Right ventricle myocardium inferior (tissue), 1 donor: ENCODE measurements at regions not wholly inside any gene's neighbourhood (a gene's known extent, or its start where the extent isn't known, plus 50 kb on each side); places are given as distances from the start of the nearest gene placed in this dataset.

Experiments used
- ATAC-seq: fragments of 200-7000 bp; cut with Tn5 transposase; one replicate; pipeline ENCODE4 v1.9.1; 2020; ENCODE audit warnings: mild to moderate bottlenecking, moderate library complexity
- DNase-seq: peaks from one replicate; pipeline ENCODE4 v3.0.0; 2021; ENCODE audit errors: missing footprints
- intact Hi-C: fragments of 100-400 bp; cut with DNase I; formaldehyde crosslinking; loops from one replicate; pipeline ENCODE4 v1.11.0; 2022
- donor health status: DM: no; HTN: yes; CAD: no; lungs with severe emphysema.

DNA sequence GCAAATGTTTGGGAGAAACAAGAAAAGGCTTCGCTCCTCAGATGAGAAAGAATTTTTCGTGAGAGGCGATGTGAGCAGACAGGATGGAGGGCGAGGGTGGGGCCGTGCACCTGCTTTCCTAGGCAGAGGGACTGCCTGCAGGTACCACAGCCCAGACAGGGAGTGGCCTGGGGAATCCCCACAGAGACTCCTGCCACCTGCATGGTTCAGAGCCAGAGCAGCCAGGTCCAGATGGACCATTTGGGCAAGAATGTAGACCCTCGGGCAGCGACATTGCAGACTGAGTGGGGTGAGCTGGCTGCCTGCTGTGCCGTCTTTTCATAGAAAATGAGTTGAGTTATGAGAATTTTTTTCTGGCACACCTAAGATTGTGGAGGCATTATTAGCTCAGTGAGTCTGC is 216.8 kb downstream of the SNX10 start:
- ATAC-seq (no peak), DNase-seq (no peak)
- intact Hi-C loops = no loop called here

DNA sequence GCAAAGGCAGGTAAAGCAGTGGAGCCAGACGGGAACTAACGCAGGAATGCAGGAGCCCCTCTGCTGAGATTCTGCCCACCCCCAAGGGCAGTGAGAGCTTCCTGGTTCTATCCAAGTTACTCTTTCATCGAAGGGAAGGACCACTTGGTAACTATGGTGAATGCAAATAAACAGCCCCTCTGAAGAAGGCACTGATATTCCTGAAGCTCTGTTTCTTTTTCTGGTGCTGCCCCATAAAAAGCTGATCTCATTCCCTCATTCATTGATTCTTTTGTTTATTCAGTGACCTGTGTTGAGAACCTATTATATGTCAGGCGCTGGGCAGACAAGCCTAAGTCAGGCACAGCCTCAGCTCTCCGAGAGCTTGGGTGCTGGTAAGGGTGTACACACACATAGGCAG is 217.3 kb downstream of the SNX10 start:
- ATAC-seq (no peak), DNase-seq (no peak)
- intact Hi-C loops = no loop called here

DNA sequence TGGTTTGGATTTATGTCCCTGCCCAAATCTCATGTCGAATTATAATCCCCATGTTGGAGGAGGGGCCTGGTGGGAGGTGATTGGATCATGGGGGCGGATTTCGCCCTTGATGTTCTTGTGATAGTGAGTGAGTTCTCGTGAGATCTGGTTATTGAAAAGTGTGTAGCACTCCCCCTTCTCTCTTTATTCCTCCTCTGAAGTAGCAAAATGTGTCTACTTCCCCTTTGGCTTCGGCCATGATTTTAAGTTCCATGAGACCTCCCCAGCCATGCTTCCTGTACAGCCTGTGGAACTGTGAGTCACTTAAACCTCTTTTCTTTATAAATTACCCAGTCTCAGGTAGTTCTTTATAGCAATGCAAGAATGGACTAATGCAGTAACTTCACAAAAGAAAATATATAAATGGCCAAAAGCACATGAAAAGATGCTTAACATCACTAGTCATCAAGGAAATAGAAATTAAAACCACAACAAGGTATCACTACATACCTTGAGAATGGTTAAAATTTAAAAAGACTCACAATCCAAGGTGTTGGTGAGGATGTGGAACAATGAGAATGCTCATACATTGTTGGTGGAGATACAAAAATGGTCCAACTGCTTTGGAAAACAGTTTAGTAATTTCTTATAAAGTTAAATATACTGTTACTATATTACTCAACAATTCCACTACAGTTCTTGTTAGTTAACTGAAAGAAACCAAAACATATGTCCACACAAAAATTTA is 218.7 kb downstream of the SNX10 start:
- DNase-seq (no peak), ATAC-seq (no peak)
- intact Hi-C loops = no loop called here

DNA sequence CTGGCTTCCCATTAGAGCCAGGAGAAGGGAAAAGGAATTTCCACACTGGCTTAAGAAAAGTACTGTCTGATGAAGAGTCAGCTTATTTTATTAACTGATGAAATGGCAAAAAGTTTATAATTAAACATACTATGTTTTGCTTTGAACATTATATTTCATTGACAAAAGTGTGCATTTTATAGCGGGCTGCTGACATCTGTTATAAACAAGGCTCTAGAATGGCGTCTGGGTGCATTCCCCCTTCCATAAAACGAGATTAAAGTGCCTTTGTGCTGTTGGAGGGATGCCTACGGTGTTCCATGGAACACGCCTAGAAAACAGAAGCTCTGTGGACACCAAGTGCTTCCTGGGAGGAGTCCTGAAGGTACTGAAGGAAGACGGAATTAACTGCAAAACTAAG is 220.2 kb downstream of the SNX10 start:
- ATAC-seq = no peak
- intact Hi-C loops = no loop called here

DNA sequence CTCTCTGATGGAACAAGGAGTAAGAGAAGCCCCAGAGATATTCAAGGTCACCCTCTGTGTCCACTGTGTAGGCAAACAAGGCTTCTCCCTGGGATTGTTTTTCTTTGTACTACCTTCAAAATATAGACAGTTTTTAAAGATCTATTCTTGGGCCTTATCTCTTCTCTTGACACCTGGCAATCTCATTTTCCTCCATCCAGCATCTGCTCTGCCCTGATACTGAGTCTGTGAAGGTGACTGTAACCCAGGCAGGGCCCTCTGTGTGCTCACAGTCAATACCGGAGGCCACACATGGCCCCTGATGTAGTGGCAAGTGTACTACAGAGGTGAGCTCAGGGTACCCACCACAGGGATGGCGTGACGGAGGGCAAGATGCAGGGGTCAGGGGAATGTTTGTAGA is 221.1 kb downstream of the SNX10 start:
- ATAC-seq = no peak
- DNase-seq = no peak
- intact Hi-C loops = no loop called here

More for the DNA sequence above, 220.2 kb downstream of the SNX10 start:
- no peak for DNase-seq

DNA sequence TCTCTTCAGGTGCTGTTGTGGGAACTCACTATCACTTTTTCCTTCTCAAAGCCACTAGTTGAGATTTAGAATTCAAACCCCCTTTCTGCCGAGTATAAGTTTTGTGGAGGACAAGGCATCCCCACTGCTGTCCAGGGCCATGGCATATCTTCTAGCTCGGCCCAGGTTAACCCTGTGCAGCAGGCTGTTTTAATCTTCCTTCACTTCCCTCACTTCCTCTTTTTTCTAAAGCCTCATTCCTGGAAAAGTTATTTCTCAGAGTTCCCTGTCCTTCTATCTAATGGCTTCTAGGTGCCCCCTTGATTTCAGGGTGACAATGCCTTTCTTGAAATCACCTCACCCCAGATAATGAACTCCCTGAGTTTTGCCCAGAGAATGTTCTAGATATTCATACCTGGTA is 222.3 kb downstream of the SNX10 start:
- DNase-seq (no peak), ATAC-seq (no peak)
- intact Hi-C loops = no loop called here

DNA sequence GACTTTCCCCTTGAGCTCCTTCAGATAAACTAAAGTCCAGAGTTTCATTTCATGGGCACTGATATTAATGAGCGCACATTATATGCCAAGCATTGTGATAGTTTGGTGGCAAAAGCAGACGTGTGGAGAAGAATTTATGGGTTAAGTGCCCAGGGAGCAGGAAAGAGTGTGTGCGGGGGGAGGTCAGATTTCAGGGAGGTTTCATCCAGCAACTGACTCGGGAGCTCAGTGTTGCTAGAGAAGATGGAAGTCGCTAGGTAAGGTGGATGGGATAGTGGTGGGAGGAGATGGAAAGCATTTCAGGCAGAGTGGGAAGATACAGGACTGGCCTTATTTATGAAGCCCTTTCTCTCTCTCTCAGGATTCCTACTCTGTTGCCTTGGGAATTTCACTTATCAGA is 223.0 kb downstream of the SNX10 start:
- intact Hi-C loops = no loop called here

DNA sequence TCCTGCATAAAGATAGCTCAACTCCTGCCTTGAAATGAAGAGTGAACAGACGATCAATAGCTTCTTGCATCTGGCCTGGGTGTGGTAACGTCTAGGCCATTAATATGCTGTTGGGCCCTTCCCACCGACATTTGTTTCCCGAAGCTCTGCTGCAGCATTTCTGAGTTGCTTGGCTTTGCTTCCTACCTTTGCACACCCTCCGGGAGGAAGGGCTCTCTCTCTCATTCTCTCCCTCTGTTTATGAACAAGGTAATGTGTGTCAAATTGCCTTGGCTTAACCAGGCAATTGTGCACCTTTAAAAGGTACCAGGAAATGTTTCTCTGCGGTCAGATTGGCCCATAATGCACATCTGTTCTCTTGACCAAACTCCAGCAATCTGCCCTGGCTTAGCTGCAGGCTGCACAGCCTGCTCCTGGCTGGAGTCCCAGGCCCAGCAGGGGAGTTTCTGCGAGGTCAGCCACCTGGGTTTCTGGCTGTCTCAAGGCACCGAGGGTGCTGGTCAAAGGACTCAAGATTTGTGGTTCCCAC is 223.7 kb downstream of the SNX10 start:
- no peak for DNase-seq
- intact Hi-C loops = no loop called here
- no peak for ATAC-seq

More for the DNA sequence above, 223.0 kb downstream of the SNX10 start:
- ATAC-seq (no peak), DNase-seq (no peak)

DNA sequence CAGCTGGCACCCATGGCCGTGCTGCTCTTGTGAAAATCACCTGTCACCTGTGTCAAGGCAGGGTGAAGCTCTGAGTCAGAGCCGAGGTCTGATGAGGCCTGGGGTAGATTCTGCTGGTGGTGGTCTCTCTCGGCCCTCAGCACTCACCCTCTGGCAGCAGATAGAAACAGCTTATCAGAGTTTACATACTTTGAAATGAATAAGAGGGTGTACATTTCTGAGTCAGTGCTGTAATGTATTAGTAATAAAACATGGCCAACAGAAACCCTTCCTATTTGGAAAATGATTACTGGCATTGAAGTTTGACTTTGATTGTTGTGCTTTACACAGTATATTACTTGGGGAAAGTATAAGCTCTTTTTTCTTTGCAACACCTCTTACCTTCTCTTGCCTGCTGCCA is 228.8 kb downstream of the SNX10 start:
- DNase-seq (no peak), ATAC-seq (no peak)
- intact Hi-C loops = no loop called here

DNA sequence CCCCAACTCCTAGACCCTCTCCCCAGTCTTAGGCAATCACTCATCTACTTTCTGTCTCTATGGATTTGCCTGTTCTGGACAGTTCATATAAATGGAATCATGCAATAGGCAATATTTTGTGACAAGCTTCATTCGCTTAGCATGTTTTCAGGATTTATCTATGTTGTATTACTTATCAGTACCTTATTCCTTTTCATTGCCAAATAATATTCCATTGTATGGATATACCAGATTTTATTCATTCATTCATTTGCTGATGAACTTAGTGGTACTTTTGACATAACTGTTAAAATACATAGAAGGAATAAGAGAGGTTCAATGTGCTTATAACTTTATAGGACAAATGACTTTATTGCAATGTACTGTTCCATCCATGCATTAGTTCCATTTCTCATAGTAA is 231.0 kb downstream of the SNX10 start:
- no peak for DNase-seq
- ATAC-seq = no peak
- intact Hi-C loops = no loop called here

DNA sequence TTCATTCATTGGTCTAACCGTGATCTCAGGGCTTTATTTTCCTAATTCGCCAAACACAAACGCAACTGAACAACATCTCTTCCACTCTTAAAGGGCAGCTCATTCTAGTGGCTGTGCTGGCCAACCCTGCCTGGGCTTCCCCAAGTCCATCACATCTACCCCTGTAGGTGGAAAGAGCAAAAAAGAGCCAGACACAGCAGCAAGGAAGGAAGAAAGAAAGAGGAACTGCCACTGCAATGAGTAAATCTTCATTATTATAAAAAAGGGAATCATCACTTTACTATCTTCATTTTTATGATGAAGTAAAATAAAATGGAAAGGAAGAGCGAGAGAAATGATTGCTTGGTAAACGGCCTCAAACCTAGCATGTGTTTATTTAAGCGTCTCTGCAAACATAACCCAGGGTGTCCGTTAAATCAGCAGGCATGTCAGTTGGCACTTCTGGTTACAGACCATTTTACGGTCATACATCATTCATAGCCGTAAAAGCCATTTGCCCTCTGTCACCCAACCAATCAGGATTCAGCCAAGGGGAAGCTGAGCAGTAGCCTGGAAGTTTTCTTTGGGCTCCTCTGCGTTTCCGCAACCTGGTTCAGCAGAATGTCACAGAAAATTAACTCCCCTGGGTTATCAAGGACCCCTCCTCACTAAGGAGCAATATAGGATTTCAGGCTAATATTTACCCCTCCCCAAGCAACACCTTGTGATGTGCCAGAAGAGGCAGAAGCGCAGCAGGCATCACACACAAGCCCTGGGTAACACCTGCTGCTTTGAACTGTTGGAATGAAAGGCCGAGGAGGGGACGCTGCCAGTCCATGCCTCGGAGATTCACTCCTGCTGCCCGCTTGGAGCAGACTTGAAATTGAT is 234.0 kb downstream of the SNX10 start:
- intact Hi-C loops = no loop called here
- no peak for DNase-seq
- no peak for ATAC-seq

DNA sequence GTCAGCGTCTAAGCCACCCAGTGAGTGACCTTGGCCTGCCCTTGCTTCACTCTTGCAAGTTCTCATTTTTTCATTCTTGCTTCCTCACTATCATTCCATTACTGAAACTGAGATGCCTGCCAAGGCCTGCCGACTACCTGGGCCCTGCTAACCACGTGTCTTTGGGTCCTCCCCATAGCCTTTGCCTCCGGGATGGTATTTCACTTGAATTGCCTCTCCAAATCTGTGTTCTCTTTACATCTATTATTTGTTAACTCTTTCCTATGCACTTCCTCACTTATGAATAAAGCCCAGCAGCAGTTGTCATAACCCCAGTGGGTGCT is 234.6 kb downstream of the SNX10 start:
- intact Hi-C loops = no loop called here
- DNase-seq (no peak), ATAC-seq (no peak)

DNA sequence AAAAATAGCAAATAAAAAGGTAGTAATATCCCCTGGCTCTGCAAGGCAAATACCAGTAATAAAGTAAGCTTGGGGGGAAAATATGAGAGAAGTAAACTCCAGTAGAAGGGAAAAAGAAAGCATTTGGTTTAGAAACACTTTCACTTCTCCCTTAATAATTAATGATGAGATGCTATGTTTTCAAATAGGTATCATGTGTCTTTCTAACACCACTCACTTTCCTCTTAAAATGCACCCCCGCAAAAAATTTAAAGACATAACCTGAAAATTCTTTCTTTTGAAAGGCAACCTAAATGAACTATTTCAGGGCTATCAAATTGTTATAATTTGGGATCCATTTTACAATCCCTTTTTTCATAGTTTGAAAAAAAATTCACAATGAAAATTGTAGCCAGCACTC is 240.3 kb downstream of the SNX10 start:
- intact Hi-C loops = no loop called here
- DNase-seq (no peak), ATAC-seq (no peak)

DNA sequence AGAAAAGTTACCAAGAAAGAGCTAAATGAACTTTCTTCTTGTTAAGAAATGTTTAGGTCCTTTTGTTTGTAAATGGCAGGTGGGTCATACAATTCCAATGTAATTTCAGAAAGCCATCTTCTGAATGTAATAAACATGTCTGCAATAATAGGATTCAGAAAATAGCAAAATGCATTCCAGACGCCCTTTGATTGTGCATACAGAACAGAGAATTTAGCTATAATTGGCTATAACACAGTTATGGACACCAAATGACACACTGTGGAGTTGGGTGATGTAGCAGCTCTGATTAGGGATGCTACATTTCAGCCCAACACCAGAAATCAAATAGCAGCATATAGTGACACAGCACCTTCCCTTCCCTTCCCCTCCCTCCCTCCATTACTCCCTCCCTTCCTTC is 240.8 kb downstream of the SNX10 start:
- intact Hi-C loops = no loop called here
- DNase-seq (no peak), ATAC-seq (no peak)

DNA sequence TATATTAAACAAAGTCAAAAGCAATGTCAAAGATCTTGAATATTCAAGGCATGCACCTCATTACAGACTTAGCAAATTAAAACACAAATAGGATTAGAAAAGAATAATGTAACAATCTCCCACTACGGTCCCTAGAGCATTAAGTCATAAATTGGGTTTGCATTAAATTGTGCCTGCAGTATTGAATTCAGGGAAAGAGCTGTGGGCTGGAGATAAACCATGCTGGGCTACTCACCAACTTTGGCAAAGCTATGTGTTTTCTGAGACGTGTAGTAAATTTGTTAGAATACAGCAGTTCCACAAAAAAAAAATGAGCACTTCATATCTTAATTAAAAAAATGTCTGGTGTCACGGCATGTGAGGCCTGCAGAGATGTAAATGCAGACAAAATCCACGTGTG is 241.6 kb downstream of the SNX10 start:
- ATAC-seq (no peak), DNase-seq (no peak)
- intact Hi-C loops = no loop called here

DNA sequence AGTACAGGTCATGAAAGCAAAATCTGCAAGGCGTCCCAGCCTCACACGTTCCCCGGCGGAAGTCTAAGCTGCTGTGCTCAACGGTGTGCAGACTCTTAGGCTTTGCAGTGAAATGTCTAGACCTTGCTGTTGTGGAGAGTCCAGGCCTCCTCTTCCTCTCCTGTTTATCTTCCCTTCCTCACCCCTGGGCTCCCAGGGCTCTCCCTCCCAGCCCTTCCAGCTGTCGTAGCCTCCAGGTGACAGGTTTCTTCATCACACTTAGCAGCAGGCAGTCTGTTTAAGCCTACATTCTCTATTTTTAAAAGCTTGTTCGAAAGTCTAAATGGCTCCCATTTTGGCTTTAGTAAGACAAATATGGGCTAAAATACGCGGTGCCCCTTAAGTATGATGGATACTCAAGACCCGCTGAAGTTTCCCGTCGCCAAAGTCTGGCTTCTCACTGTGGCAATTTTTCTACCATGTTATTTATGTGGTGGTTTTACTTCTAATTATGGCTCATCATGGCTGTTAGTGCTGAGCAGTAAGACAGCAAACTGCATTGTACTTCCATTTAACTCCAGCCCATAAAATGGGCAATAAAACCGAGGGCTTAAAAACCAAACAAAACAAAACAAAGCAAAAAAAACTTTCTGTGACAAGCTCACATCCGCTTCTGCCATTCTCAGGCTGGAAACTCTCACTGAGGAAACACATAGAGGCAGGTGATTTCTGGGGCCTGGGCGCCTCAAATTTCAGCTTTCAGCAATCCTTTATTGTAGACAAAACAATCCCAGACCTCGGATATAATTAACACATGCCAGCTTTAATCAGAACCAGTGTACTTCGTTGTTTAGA is 243.2 kb downstream of the SNX10 start:
- no peak for ATAC-seq
- no peak for DNase-seq
- intact Hi-C loops = no loop called here

DNA sequence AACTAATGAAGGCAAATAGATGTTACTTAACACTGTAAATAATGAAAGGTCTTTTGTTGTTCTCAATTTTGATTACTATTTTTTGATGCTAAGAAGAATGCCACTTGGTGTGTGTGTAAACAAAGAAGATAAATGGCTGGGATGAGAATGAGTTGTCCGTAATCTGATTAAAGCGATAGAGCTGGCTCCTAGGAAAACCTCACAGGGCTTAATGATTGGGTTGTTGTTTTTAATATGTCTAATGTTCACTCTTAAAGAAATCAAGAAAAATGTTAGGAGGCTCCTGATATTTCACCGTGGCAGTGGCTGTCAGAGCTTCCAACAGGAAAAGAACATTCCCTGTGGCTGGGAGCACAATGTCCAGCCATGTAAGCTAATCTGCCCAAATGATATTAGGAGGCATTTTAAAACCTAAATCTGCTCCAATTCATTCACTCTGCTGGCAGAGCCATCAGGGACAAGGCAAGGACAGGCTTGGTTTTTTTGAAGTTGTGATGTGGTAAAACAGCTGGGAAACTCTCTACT is 243.9 kb downstream of the SNX10 start:
- no peak for DNase-seq
- intact Hi-C loops = no loop called here
- no peak for ATAC-seq

DNA sequence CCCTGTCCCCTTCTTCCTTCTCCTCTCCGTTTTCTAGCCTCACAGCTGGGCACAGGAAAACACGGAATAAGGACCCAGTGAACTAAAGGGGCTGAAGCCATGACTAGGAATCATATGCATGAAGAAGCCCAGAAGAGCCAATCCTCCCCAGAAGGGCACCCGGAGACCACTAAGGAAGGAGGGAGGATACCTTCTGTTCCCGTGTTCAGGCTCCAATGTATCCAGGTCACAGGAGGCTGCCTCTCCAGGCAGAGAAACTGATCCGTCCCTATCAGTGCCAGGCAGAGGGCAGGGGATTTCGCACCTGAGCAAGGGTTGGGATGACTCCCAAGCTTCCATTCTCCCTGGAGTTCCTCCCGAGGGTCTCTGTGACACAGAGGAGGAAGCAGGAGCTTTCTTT is 246.6 kb downstream of the SNX10 start:
- DNase-seq = no peak
- intact Hi-C loops = no loop called here
- ATAC-seq = no peak

DNA sequence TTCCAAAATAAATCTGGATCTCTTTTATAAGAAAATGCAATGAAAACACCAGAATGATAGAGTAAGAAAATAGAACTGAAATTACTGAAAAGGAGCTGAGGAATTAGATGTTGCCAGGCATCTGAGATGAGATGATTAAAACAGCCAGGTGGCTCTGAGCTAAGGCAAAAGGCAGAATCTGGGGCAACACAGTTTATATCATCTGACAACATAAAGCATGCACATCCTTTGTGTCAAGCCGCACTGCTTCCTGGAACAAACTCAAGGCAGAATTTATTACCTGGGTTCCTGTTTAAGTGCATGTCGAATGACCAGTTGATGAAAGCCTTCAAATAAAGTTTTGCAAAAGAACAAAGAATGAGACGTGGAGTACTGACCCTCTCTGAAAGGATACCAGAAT is 247.0 kb downstream of the SNX10 start:
- intact Hi-C loops = no loop called here
- no peak for DNase-seq
- ATAC-seq = no peak
